ENCODE measurements at regions not wholly inside any gene's neighbourhood (a gene's known extent, or its start where the extent isn't known, plus 50 kb on each side); places are given as distances from the start of the nearest gene placed in this dataset.
"Not testable (repeated sequence)": the region's sequence is repeated elsewhere in the genome, so short reads cannot be mapped to it uniquely, and the experiment has no call there.

DNA sequence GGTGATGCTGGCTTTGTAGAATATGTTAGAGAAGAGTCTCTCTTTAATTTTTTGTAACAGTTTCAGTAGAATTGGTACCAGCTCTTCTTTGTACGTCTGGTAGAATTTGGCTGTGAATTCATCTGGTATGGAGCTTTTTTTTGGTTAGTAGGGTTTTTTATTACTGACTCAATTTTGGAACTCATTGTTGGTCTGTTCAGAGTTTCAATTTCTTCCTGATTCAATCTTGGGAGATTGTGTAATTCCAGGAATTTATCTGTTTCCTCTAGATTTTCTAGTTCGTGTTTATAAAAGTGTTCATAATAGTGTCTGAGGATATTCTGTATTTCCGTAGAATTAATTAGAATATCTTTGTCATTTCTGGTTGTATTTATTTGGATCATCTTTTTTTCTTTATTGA is 943.5 kb downstream of the TRIB2 start:
- Mint-ChIP-seq H3K4me1 (ENCODE audit: low read depth) (no peaks in the 10 kb centered on the region), H3K36me3 (ENCODE audit: low read depth) (no peaks in the 10 kb centered on the region), H3K9me3 (peaks cover 9% of the 10 kb centered on the region), H3K27ac (no peak overlapping the region), H3K4me3 (no peak overlapping the region), H3K27me3 (no peaks in the 10 kb centered on the region)
- TF ChIP-seq, protein P1, sequence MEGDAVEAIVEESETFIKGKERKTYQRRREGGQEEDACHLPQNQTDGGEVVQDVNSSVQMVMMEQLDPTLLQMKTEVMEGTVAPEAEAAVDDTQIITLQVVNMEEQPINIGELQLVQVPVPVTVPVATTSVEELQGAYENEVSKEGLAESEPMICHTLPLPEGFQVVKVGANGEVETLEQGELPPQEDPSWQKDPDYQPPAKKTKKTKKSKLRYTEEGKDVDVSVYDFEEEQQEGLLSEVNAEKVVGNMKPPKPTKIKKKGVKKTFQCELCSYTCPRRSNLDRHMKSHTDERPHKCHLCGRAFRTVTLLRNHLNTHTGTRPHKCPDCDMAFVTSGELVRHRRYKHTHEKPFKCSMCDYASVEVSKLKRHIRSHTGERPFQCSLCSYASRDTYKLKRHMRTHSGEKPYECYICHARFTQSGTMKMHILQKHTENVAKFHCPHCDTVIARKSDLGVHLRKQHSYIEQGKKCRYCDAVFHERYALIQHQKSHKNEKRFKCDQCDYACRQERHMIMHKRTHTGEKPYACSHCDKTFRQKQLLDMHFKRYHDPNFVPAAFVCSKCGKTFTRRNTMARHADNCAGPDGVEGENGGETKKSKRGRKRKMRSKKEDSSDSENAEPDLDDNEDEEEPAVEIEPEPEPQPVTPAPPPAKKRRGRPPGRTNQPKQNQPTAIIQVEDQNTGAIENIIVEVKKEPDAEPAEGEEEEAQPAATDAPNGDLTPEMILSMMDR (IDR thresholded peaks at IDR 0.05): no peak
- intact Hi-C loops (cut with micrococcal nuclease): no loop called here
- ChIA-PET POLR2A (no interaction called here), CTCF (no interaction called here)
- ATAC-seq: no peak
- DNase-seq: no peak

DNA sequence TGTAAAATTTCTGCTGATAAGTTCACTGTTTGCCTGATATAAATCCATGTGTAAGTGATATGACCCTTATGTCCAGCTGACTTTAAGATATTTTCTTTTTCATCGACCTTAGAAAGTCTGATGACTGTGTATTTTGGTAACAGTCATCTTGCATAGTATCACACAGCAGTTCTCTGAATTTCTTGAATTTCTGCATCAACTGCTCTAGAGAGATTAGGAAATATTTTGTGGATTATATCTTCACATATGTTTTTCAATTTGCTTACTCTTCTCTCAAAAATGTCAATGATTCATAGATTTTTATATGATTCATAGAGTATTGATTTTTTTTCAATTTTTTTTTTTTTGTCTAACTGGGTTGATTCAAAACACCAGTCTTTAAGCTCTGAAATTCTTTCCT is 945.3 kb downstream of the TRIB2 start:
- H3K36me3 Mint-ChIP-seq (ENCODE audit: low read depth): no peaks in the 10 kb centered on the region
- POLR2A ChIA-PET: no interaction called here
- no peaks in the 10 kb centered on the region for H3K27me3 Mint-ChIP-seq
- ATAC-seq: no peak
- H3K27ac Mint-ChIP-seq: no peak overlapping the region
- intact Hi-C loops (cut with micrococcal nuclease): no loop called here
- no peak for DNase-seq
- TF ChIP-seq, protein P1 (IDR thresholded peaks at IDR 0.05): no peak
- H3K9me3 Mint-ChIP-seq: peaks cover 9% of the 10 kb centered on the region
- CTCF ChIA-PET: no interaction called here
- no peaks in the 10 kb centered on the region for H3K4me1 Mint-ChIP-seq (ENCODE audit: low read depth)
- H3K4me3 Mint-ChIP-seq: no peak overlapping the region

DNA sequence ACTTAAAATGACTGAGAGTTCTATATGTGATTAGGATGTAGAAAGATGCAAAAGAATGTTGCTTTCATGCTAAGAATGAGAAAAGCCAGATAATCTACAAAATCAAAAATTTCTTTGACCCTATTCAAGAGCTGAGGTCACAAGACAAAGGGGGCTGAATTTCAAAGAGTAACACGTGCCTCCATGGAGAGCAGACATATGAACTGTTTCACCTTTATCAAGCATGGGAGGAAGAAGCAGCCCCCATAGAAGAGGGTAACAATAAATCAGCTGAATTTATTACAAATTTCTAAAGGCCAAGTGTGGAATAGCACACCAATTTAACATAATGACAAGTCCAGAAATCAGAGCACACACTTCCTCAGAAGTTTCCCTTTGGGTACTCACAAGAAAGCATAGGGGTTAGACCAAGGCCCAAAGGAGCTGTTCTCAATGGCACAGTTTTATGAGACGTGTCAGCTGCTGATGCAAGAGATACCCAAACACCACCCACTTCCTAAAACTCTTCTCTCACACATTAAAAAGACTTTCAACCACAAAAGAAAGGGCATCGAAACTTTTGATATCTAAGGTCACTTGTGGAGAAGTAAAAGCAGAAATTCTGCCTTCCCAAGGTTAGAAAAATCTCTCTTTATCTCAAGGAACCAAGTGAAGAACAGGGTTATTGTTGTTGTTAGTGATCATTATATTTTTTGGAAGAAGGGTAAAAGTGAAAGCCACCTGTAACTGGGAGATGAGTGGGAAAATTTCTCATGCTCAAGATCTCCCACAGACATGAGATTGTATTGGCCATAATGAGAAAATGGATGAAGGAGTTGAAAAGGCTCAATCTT is 950.1 kb downstream of the TRIB2 start:
- CTCF ChIA-PET: no interaction called here
- Mint-ChIP-seq H3K36me3 (ENCODE audit: low read depth) (no peaks in the 10 kb centered on the region), H3K4me3 (no peak overlapping the region), H3K9me3 (peaks cover 8% of the 10 kb centered on the region), H3K27ac (no peak overlapping the region), H3K4me1 (ENCODE audit: low read depth) (no peaks in the 10 kb centered on the region), H3K27me3 (no peaks in the 10 kb centered on the region)
- POLR2A ChIA-PET: no interaction called here
- ATAC-seq (no peak), DNase-seq (no peak)
- TF ChIP-seq, protein P1 (IDR thresholded peaks at IDR 0.05): no peak
- intact Hi-C loops (cut with micrococcal nuclease): no loop called here

DNA sequence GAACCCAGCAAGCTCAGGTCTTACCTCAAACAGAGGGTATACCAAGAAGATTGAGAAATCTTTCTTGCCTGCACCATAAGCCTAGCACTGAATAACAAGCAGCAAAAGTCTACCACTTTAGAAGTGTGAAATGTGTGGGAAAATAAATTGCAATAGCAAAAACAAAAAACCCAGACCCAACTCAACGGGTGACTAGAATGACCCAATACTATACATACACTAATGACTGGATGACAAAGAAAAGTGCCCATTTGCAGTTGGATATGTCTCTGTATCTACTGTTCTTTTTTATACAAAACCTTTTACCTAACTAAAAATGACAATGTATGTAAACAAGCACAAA is 950.6 kb downstream of the TRIB2 start:
- POLR2A ChIA-PET: no interaction called here
- TF ChIP-seq, protein P1 (IDR thresholded peaks at IDR 0.05): no peak
- no peaks in the 10 kb centered on the region for H3K36me3 Mint-ChIP-seq (ENCODE audit: low read depth)
- intact Hi-C loops (cut with micrococcal nuclease): no loop called here
- ATAC-seq (no peak), DNase-seq (no peak)
- H3K4me1 Mint-ChIP-seq (ENCODE audit: low read depth): no peaks in the 10 kb centered on the region
- H3K9me3 Mint-ChIP-seq: peaks cover 10% of the 10 kb centered on the region
- no peak overlapping the region for H3K27ac Mint-ChIP-seq
- no peaks in the 10 kb centered on the region for H3K27me3 Mint-ChIP-seq
- CTCF ChIA-PET: no interaction called here
- H3K4me3 Mint-ChIP-seq: no peak overlapping the region

DNA sequence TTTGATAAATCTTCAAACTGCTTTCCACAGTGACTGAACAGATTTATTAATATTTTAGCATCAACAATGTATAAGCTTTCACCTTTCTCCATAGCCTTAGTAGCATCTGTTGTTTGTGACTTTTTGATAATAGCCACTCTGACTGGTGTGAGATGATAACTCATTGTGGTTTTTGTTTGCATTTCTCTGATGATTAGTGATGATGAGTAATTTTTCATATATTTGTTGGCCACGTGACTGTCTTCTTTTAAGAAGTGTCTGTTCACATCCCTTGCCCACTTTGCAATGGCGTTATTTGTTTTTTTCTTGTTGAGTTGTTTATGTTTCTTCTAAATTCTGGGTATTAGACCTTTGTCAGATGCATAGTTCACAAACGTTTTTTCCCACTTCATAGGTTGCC is 952.9 kb downstream of the TRIB2 start:
- ChIA-PET POLR2A (no interaction called here), CTCF (no interaction called here)
- Mint-ChIP-seq H3K4me1 (ENCODE audit: low read depth) (no peaks in the 10 kb centered on the region), H3K36me3 (ENCODE audit: low read depth) (no peaks in the 10 kb centered on the region), H3K4me3 (no peak overlapping the region), H3K27me3 (no peaks in the 10 kb centered on the region), H3K27ac (no peak overlapping the region), H3K9me3 (peaks cover 9% of the 10 kb centered on the region)
- no peak for DNase-seq
- no peak for ATAC-seq
- intact Hi-C loops (cut with micrococcal nuclease): no loop called here
- TF ChIP-seq, protein P1 (IDR thresholded peaks at IDR 0.05): no peak

DNA sequence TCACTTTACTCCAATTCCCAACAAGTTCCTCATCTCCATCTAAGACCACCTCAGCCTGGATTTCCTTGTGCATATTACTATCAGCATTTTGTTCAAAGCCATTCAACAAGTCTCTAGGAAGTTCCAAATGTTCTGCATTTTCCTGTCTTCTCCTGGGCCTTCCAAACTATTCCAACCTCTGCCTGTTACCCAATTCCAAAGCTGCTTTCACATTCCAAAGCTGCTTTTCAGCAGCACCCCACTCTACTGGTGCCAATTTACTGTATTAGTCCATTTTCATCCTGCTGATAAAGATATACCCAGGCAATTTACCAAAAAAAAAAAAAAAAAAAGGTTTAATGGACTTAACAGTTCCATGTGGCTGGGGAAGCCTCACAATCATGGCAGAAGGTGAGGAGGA is 957.1 kb downstream of the TRIB2 start:
- H3K36me3 Mint-ChIP-seq (ENCODE audit: low read depth); H3K27me3 Mint-ChIP-seq; H3K4me3 Mint-ChIP-seq; POLR2A ChIA-PET; DNase-seq; H3K27ac Mint-ChIP-seq; CTCF ChIA-PET; H3K4me1 Mint-ChIP-seq (ENCODE audit: low read depth); ATAC-seq; intact Hi-C loops (cut with micrococcal nuclease): not testable (repeated sequence)
- peaks cover 11% of the 10 kb centered on the region for H3K9me3 Mint-ChIP-seq

Measured in activated CD8-positive, alpha-beta T cell treated with anti-CD3 and anti-CD28 coated beads for 36 hours (primary cell).